ENCODE measurements at regions not wholly inside any gene's neighbourhood (a gene's known extent, or its start where the extent isn't known, plus 50 kb on each side); places are given as distances from the start of the nearest gene placed in this dataset.

DNA sequence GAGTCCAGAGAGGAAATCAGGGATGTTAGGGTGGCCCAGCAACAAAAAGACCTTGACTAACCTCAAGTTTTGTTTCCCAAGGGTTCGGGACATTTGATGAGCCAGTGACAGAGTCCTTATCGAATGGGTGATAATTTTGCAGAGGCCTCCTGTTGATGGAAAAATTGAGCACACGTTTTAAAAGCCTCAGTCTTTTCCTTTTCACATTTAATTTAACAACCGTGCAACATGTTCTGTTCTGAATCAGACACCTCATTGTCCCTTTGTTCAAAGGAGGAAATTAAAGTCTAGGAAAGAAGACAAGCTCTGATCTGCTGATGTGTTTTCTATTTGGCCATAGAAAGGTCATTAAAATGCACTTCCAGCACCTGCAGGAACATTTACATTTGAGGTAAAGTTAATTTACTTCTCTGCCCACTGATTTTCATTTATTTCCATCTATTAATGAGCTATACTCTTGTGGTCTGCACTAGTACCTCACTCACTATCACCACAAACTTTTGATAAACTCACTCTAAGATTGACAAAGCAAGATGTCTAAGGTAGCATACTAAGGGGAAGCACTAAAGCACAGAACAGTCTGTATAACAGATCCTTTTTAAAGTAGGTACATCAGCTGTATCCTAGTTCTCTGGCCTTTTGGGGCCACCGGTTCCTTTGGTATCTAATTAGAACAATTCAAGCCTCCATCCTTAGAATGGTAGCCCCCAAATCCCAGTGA, 147.0 kb downstream of the RPAP3 start:
- no peak for DNase-seq

DNA sequence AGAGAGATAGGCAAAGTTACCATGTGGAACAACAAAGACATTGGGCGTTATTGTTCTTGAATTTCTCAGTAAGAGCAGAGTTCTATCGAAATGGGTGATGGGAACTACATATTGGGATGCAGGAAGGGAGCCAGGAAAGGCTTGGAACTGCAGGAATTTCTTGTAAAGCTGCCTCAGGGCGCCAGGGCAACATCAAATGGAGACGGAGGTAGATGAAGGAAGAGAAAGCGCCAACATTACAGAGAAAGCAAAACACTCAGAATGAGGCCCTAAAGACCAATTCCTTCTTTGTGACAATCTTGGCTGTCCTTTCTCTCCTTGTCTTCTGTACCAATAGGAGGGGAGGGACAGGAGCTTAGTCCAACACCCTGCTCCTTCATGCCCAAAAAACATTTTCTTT, 148.4 kb downstream of the RPAP3 start:
- DNase-seq, result no peak

DNA sequence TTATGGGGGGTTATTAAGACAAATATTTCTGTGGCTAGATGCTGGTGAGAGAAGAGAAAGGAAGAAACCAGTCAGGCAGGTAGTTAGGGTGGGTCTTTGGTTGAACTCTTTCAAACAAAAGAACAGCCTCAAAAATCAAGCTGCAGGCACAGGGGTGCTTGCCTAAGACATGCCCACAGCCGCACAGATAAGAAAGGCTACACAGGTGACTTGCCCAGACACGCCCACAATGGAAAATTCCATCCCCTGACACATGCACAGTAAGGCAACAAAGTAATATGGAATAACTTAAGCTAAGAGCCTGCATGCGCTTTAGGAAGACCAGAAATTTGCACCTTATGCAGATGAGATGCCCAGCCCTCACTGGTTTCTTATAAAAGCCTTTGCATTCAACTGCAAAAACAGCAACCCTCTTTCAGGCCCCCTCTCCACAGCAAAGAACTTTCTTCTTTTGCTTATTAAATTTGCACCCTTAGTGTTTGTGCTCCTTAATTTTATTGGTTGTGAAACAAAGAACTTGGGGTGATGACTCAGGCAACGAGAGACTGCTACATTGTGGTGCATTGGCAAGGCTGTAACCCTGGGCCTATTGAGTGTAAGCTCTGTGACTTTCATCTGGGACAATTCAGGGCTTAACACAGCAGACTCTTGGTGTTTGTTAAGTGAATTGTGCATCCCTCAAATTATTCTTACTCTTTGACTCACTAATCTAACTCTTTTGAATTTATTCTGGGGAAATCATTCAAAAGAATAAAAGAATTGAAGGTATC, 149.4 kb downstream of the RPAP3 start:
- DNase-seq, result no peak

DNA sequence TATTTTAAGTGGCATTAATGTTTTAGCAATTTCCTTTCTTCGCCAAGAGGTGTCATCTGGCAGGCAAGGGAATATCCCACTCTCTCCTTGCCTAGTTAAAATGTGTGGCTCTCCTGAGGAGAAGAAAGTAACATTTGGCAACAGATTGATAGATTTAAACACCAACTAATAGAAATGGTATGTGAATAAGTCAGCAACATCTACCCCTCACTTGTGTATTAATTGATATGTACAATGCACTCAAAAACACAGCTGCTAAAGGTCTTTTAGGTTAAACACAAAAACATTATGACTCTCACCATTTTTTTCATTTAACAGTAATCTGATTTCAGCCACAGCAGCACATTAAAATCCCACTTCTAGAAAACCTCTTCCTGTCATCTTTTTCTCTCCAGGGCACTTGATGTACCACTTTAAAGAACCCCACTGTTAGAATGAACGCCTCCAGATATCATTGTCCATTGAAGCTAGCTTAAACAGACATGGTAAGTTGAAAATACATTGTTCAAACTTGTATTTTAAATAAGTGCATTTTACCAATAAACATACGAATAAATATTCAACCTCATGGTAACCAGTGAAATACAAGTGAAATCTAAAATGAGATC, 151.7 kb downstream of the RPAP3 start:
- no peak for DNase-seq

DNA sequence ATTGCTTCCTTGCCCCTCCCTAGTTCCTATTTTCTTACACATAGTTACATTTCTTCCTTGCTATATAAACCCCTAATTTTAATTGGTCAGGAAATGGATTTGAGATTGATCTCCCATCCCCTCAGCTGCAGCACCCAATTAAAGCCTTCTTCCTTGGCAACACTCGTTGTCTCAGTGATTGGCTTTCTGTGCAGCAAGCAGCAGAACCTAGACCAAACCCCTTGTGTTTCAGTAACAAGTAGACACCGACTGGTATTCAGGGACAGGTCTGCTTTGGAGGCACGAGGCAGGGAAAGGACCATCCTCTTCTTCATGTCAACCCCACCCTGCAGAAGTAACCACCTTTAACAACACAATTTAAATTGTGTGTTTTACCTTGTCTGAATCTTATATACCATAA, 152.6 kb downstream of the RPAP3 start:
- DNase-seq, result no peak

DNA sequence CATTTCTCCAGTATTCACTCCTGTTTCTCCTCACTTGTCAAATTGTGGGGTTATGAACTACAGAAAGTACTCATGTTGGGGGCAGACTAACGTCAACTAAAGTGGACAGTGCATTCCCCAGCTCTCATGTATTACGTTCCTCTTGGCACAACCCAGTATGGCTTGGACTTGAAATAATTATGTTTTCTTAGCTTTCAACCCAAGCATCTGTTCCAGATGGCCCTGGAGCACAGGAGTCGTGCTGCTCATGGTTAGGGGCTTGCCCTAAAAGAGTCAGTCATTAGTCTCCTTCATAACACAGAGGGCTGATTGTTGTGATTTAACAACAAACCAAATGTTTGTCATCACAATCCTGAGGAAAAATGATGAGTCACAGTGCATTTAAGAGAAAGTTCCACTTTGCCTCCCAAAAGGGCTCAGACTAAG, 154.4 kb downstream of the RPAP3 start:
- no peak for DNase-seq

DNA sequence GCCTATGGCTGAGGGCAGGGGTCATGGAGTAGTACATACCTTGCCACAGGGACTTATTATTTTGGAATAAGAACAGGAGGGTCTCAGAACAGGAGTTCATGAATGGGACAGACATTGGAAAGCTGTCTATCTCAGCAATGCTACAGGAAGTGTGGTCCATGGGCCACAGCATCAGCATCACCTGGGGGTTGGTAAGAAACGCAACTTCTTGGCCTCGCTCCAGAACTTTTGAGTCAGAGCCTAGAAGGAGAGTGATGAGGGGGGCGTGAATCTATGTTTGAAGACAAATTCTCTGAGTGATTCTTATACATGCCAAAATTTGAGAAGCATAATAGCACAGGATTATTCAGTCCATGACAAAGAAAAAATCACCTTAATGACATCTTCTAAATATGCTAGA, 156.6 kb downstream of the RPAP3 start:
- DNase-seq, result no peak

DNA sequence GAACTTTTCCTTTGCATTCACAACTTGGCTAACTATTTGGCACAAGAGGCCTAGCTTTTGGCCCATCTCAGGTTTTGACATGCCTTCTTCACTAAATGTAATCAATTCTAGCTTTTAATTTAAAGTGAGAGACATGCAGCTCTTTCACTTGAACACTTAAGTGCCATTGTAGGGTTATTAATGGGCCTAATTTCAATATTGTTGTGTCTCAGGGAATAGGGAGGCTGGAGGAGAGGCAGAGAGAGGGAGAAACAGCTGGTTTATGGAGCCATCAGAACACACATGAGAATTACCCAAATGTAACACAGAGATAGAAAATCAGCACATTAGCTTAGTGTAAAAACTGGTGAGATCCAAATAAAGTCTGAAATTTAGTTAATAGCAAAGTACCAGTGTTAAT, 157.4 kb downstream of the RPAP3 start:
- DNase-seq, result no peak

DNA sequence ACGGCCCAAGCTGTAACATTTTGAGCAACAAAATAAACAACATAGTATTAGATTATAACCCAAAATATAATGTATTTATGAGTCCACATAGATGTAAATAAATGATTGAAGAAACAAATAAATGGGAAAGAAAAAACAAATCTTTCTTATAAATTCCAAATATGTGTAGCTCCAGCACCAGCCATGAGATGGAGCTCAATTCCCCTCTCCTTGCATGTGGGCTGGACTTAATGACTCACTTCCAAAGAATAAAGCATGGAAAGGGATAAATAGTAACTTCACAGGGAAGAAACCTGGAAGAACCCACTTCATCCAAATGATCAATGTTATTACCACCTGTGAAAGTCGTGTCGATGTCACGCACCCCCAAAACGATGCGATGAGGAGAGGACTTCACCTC, 158.8 kb downstream of the RPAP3 start:
- no peak for DNase-seq

DNA sequence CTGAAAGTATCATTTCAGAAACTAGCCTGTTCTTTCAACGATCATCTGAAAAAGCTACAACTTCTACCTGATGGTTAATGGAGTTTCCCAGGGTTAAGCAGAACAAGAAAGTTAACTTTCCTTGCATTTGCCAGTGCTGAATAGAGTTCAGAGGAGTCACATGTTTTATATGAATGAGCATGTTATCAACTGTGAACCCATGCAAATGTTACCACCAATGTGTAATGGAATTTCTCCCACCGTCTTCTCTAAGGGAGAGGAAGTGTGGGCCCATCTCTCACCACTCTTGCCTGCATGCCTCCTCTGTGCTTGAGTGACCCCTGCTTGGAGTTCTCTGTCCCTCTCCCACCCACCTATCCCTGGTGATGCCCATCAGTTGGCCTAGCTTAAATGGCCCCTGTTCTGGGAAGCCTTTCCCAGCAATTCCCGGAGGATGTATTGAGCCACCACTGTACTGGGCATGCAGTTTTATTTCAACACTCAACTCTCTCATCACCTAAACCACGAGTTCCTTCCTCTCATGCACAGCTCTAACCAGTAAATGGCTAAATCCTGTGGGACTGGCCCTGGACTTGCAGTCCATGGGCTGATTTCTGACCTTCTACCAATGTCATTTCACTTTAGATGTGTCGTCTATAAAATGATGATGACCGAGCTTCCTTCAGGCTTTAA, 159.8 kb downstream of the RPAP3 start:
- DNase-seq, result no peak

DNA sequence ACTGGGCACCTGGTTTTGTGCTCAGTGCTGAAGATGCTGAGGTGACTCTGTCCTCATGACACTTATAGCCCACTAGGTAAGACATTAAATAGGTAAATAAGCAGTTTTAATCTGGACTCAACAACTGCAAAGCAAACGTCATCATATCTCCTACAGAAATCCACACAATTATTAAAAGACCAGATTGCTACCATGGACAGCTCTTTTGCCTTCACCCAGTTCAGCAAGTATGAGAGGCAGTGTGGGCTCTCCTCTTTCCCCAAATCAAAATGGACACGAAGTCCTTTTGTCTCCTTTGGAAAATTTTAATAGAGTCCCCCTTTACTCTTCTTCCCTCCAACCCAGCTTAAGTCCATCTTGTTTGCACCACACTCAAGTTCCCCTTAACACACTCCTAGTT, 171.1 kb downstream of the RPAP3 start:
- DNase-seq, result no peak

DNA sequence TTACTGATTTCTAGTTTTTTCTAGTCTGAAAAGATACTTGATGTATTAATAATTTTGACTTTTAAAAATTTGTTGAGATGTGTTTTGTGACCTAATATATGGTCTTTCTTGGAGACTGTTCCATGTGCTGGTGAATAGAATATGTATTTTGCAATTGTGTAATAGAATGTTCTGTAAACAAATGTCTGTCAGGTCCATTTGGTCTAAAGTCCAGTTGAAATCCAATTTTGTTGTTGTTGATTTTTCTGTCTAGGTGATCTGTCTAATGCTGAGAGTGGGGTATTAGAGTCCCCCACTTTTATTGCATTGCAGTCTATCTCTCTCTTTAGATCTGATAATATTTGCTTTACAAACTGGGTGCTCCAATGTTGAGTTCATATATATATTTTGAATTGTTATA, 175.8 kb downstream of the RPAP3 start:
- no peak for DNase-seq

DNA sequence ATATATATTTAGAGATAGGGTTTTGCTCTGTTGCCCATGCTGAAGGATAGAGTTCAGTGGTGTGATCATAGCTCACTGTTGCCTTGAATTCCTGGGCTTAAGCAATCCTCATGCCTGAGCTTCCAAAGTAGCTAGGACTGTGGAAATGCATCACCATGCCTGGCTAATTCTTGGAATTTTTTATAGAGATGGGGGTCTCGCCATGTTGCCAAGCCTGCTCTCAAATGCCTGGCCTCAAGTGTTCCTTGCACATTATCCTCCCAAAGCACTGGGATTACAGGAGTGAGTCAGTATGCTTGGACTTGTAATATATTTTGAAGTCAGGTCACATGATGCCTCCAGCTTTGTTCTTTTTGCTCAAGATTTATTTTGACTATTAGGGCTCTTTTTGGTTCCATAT, 178.0 kb downstream of the RPAP3 start:
- no peak for DNase-seq

DNA sequence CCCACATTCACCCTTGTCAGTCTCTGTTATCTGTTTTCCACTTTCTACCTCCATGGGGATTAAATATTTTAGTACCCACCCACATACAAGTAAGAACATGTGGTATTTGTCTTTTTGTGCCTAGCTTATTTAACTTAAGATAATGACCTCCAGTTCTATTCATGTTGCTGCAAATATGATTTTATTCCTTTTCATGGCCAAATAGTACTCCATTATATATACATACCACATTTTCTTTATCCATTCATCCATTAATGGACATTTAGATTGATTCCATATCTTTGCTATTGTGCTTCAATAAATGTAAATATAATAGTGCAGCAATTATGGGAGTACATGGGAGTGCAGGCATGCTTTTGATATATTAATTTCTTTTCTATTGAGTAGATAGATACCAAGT, 185.8 kb downstream of the RPAP3 start:
- DNase-seq, result no peak

DNA sequence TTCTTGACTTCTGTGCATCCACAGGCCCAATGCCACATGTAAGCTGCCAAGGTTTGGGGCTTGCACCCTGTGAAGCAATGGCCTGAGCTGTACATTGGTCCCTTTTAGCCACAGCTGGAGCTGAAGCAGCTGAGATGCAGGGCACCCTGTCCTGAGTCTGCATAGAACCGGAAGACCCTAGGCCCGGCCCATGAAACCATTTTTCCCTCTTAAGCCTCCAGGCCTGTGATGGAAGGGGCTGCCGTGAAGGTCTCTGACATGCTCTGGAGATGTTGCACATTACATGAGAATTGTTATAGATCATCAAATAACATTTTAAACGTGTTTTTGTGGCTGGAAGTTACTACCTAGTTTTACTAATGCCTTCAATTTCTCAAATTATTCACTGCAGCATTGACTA, 188.7 kb downstream of the RPAP3 start:
- no peak for DNase-seq

DNA sequence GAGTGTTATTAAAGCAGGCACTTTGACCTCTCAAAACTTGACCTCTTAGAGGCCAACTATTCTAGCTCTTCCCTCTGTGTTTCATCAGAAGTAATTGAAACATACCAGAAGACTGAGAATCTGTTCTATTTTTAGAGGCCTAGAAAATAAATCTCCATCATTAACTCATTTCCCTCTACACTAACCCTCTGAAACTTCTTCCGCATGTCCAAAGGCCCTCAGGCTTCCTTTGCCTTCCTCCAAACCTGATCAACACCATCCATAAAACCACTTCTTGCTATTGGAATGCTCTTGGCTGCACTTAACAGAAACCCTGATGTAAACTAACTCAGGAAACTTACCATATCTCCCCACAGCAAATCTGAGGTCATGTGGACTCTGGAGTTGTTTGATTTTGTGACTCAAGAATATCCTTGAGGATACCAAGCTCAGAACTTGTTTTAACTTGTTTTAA, 196.4 kb downstream of the RPAP3 start:
- DNase-seq, result no peak

DNA sequence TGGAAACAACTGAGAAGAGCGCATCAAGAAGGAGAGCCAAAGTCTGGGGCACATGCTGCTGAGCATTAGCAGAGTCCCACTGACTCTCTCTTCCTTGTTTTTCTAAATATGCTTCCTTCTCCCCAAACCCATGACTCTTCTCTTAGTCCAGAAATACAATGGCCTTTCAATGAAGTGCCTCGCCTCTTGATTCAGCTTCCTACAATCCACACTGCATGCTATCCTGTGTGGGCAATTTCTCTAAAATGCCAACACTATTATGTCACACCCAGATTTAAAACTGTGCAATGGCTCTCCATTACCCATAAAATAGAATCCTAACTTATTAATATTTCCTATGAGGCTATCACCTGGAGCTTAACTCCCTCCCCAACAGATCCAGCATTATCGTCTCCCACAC, 198.6 kb downstream of the RPAP3 start:
- no peak for DNase-seq

DNA sequence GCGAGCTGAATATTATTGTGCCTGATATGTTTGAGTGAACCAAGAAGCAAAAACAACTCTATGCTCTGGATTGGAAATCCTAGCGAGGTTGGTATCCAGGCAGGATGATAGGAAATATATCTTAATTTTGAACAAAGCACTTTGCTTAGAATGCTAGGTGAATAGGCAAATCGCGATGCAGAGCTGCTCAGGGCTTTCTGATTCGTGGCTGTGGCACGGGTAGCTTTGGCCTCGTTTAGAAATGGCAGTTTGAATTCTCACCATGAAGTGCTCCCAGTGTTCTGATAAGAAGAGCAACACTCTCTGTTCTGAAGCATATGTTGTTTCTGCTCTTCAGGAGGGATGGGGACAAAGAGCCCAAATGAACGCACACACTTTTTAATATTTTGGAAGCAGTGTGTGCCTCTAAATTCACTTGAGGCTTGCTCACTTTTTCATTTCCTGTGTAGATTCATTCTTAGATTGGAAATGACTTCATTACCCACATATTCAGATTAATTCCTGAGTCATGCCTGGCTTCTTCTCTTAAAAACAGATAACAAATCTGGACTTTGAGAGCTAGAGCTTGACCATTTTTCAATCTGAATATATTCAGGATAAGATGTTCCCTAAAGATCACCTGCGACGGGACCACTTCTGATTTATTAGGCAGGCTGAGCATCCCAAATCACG, 200.9 kb downstream of the RPAP3 start:
- DNase-seq, result no peak

DNA sequence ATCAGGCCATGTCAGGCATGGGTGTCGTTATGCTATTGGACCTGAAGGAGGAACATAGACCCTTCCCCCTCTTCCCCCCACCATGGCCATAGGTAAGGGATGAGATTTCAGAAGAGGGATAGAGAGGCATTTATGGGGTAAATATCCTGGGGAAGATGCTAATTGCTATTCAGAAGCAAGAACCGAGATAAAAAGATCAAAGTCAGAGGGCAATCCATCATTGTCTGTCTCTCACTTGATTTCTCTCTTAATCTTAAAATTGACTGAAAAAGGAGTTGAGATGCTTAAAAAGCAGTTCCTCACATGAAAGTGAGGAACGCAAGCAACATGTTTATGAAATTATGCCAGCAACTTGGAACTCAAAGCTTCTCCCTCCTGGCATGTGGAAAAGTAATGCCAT, 212.0 kb downstream of the RPAP3 start:
- no peak for DNase-seq

DNA sequence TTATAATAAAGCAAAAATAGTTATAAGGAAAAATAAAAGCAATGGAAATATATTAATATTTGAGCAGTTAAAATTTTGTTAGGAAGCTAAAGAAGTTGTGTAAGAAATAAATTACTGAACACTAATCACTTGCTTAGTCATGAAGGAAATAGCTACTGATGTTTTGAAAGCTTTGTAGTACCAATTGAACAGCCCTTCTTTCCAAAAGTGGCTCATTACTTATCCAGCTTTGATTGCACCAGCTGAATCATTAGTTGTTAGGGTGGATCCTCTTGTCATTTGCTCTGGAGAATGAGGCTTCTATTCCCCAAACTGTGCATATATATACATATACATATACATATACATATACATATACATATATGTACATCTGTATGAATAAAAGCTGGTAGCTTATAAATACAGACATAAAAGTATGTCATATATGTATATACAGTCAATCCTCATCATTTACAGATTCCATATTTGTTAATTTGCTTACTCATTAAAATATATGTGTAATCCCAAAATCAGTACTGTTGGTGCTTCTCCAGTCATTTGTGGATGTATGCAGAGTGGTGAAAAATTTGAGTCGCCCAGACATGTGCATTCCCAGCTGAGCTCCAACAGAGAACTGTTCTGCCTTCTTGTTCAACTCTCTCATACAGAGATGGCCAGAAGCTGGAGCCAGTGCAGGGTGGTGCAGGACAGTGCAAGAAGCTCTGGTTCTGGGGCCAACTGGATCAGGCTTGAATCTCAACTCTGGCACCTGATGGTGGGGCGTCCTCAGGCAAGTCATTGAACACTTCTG, 214.1 kb downstream of the RPAP3 start:
- no peak for DNase-seq

DNA sequence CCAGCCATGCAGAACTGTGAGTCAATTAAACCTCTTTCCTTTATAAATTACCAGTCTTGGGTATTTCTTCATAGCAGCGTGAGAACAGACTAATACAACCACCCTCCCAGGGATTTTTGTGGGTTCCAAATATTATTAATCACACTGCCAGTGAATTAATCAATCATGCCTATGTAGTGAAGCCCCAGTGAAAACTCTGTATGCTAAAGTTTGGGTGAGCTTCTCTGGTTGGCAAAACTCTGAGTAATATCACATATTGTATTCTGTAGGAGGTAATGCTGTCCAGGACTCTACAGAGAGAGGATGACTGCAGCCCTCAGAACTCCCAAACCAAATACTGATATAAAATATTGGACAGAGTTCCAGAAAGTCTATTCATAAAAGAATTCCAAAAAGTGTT, 216.9 kb downstream of the RPAP3 start:
- no peak for DNase-seq

DNA sequence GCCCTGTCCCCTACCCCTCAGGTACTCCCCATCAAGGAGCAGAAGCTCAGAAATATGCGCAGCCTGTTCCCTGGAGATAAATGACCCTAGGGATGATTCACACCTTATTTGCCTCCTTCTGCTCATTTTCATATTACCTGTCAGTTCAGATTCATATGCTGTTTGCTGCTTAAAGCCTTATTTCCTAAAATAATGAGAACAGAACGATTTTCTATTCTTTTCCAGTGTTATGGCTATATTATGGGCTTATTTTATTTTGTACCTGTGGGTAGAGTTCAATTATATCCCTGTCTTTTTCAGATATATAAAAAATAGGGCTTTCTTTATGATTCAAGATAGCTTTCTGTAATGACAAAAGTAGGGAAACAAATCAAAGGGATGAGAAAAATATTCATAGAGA, 224.8 kb downstream of the RPAP3 start:
- DNase-seq, result no peak
